GM23338 (cell line): ENCODE measurements at regions not wholly inside any gene's neighbourhood (a gene's known extent, or its start where the extent isn't known, plus 50 kb on each side); places are given as distances from the start of the nearest gene placed in this dataset.

ENCODE experiments used
- ATAC-seq: fragments of 200-7000 bp; cut with Tn5 transposase; 3 replicates; pipeline ENCODE4 v1.9.1; 2020
- DNase-seq: peaks from one replicate; pipeline ENCODE4 v3.0.0-alpha.2; 2015; ENCODE audit warnings: low spot score
- H2AFZ ChIP-seq: fragments of 200-600 bp; sonication (generic); 2 replicates; pipeline ENCODE4 v1.8.0; 2016; ENCODE audit warnings: antibody characterized with exemption, mild to moderate bottlenecking, moderate library complexity
- H3F3A ChIP-seq: fragments of 200-600 bp; sonication (generic); replicated peaks from 2 replicates; pipeline ENCODE4 v1.8.0; 2017; ENCODE audit warnings: antibody characterized with exemption, mixed run types, low read depth
- H3K27ac ChIP-seq: fragments of 200-600 bp; sonication (generic); 2 replicates; pipeline ENCODE4 v1.6.1; 2016; ENCODE audit warnings: low read depth
- H3K27me3 ChIP-seq: fragments of 200-600 bp; sonication (generic); 2 replicates; pipeline ENCODE4 v1.8.0; 2016; ENCODE audit warnings: mild to moderate bottlenecking, mixed run types, moderate library complexity; ENCODE audit not compliant: insufficient read depth
- H3K36me3 ChIP-seq: fragments of 200-600 bp; sonication (generic); 2 replicates; pipeline ENCODE4 v1.8.0; 2016; ENCODE audit warnings: mild to moderate bottlenecking; ENCODE audit not compliant: insufficient read depth
- H3K4me1 ChIP-seq: fragments of 200-600 bp; sonication (generic); 2 replicates; pipeline ENCODE4 v1.8.0; 2016; ENCODE audit warnings: mild to moderate bottlenecking, moderate library complexity; ENCODE audit not compliant: insufficient read depth
- H3K4me2 ChIP-seq: fragments of 200-600 bp; sonication (generic); 2 replicates; pipeline ENCODE4 v1.7.1; 2017; ENCODE audit warnings: mixed run types
- H3K4me3 ChIP-seq: fragments of 200-600 bp; sonication (generic); 2 replicates; pipeline ENCODE4 v1.6.1; 2016; ENCODE audit warnings: mixed run types
- H3K79me2 ChIP-seq: fragments of 200-600 bp; sonication (generic); replicated peaks from 2 replicates; pipeline ENCODE4 v1.8.0; 2017; ENCODE audit warnings: mild to moderate bottlenecking; ENCODE audit not compliant: insufficient read depth
- H3K9me2 ChIP-seq: fragments of 200-600 bp; sonication (generic); 2 replicates; pipeline ENCODE4 v1.8.0; 2017; ENCODE audit not compliant: insufficient read depth
- H4K20me1 ChIP-seq: fragments of 200-600 bp; sonication (generic); replicated peaks from 2 replicates; pipeline ENCODE4 v1.8.0; 2017; ENCODE audit warnings: mild to moderate bottlenecking; ENCODE audit not compliant: insufficient read depth
- H3K27ac Mint-ChIP-seq: 2 replicates; pipeline ENCODE4 v1.8.0; 2020; ENCODE audit warnings: inconsistent platforms, mild to moderate bottlenecking, moderate library complexity, mixed read lengths
- H3K27me3 Mint-ChIP-seq: 3 replicates; pipeline ENCODE4 v1.8.0; 2022; ENCODE audit warnings: low read depth, mild to moderate bottlenecking, moderate library complexity, mixed read lengths, inconsistent platforms; ENCODE audit not compliant: insufficient read depth, poor library complexity
- H3K36me3 Mint-ChIP-seq: 3 replicates; pipeline ENCODE4 v1.8.0; 2021; ENCODE audit warnings: low read depth, mild to moderate bottlenecking, inconsistent platforms, moderate library complexity, mixed read lengths
- H3K4me1 Mint-ChIP-seq: 3 replicates; pipeline ENCODE4 v1.8.0; 2020; ENCODE audit warnings: mild to moderate bottlenecking, inconsistent platforms, mixed read lengths
- H3K4me3 Mint-ChIP-seq: 3 replicates; pipeline ENCODE4 v1.8.0; 2021; ENCODE audit warnings: moderate library complexity, mild to moderate bottlenecking, inconsistent platforms, mixed read lengths
- H3K9me3 Mint-ChIP-seq: 3 replicates; pipeline ENCODE4 v1.8.0; 2020; ENCODE audit warnings: moderate library complexity, mild to moderate bottlenecking, inconsistent platforms, mixed read lengths
- CREB1 ChIP-seq: fragments of 250-450 bp; sonication (Bioruptor Pico); IDR thresholded peaks from 2 replicates; pipeline ENCODE4 v1.5.0; 2020; ENCODE audit warnings: low read depth, mild to moderate bottlenecking, moderate library complexity
- EZH2 ChIP-seq: fragments of 200-600 bp; sonication (generic); IDR thresholded peaks from one replicate; pipeline ENCODE4 v1.8.0; 2017; ENCODE audit warnings: antibody characterized with exemption, mild to moderate bottlenecking, low read depth; ENCODE audit not compliant: unreplicated experiment
- EZH2phosphoT487 ChIP-seq: fragments of 200-600 bp; sonication (generic); IDR thresholded peaks from one replicate; pipeline ENCODE4 v1.8.1; 2018; ENCODE audit warnings: antibody characterized with exemption; ENCODE audit not compliant: unreplicated experiment
- JUNB ChIP-seq: IDR thresholded peaks from one replicate; pipeline ENCODE4 v1.6.1; 2016; ENCODE audit warnings: antibody characterized with exemption; ENCODE audit not compliant: unreplicated experiment
- NANOG ChIP-seq: IDR thresholded peaks from 2 replicates; pipeline ENCODE4 v1.6.1; 2016; ENCODE audit warnings: antibody characterized with exemption, borderline replicate concordance
- POLR2AphosphoS5 ChIP-seq: IDR thresholded peaks from 2 replicates; pipeline ENCODE4 v1.6.1; 2016; ENCODE audit warnings: antibody characterized with exemption, low read depth
- STAT1 ChIP-seq: IDR thresholded peaks from one replicate; pipeline ENCODE4 v1.6.1; 2016; ENCODE audit warnings: antibody characterized with exemption; ENCODE audit not compliant: unreplicated experiment
- ZNF114 ChIP-seq: fragments of 250-450 bp; sonication (Bioruptor Pico); IDR thresholded peaks from 2 replicates; pipeline ENCODE4 v1.5.0; 2020; ENCODE audit warnings: mild to moderate bottlenecking, moderate library complexity
- ZNF331 ChIP-seq: fragments of 250-450 bp; sonication (Bioruptor Pico); IDR thresholded peaks from 2 replicates; pipeline ENCODE4 v1.5.0; 2020; ENCODE audit warnings: low read depth, mild to moderate bottlenecking, moderate library complexity
- TF ChIP-seq, protein P1 (sequence below): IDR thresholded peaks from one replicate; pipeline ENCODE4 v1.6.1; 2018; ENCODE audit warnings: antibody characterized with exemption; ENCODE audit not compliant: unreplicated experiment
- TF ChIP-seq, protein P2 (sequence below): fragments of 250-450 bp; sonication (Bioruptor Pico); IDR thresholded peaks from 2 replicates; pipeline ENCODE4 v1.5.0; 2020; ENCODE audit warnings: mild to moderate bottlenecking, moderate library complexity
- TF ChIP-seq, protein P3 (sequence below): IDR thresholded peaks from 2 replicates; pipeline ENCODE4 v1.6.1; 2016; ENCODE audit warnings: antibody characterized with exemption
- TF ChIP-seq, protein P4 (sequence below), 2 experiments: fragments of 200-600 bp in 1 of 2; sonication (generic) in 1 of 2; conservative IDR thresholded peaks; 2 replicates each; pipeline versions ENCODE4 v1.5.1 to v1.6.1; 2016 to 2017; ENCODE audit warnings: antibody characterized with exemption in 2 of 2, low read depth in 2 of 2, mild to moderate bottlenecking in 2 of 2, moderate library complexity in 1 of 2

DNA sequence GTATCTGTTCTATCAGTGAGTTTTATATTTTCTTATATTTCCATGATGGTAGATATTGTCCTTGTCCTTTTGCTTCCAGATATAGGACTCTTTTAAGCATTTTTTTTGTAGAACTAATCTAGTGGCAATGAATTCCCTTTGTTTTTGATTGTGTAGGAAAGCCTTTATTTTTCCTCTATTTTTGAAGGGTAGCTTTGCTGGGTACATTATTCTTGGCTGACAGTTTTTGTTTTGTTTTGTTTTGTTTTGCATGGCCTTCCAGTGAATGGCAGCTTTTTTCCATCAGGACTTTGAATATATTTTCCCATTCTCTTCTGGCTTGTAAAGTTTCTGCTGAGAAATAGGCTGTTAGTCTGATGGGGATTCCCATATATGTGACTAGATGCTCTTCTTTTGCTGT is 70.2 kb upstream of the MUCL1 start:
- no peak for TF ChIP-seq STAT1
- TF ChIP-seq, protein P1, sequence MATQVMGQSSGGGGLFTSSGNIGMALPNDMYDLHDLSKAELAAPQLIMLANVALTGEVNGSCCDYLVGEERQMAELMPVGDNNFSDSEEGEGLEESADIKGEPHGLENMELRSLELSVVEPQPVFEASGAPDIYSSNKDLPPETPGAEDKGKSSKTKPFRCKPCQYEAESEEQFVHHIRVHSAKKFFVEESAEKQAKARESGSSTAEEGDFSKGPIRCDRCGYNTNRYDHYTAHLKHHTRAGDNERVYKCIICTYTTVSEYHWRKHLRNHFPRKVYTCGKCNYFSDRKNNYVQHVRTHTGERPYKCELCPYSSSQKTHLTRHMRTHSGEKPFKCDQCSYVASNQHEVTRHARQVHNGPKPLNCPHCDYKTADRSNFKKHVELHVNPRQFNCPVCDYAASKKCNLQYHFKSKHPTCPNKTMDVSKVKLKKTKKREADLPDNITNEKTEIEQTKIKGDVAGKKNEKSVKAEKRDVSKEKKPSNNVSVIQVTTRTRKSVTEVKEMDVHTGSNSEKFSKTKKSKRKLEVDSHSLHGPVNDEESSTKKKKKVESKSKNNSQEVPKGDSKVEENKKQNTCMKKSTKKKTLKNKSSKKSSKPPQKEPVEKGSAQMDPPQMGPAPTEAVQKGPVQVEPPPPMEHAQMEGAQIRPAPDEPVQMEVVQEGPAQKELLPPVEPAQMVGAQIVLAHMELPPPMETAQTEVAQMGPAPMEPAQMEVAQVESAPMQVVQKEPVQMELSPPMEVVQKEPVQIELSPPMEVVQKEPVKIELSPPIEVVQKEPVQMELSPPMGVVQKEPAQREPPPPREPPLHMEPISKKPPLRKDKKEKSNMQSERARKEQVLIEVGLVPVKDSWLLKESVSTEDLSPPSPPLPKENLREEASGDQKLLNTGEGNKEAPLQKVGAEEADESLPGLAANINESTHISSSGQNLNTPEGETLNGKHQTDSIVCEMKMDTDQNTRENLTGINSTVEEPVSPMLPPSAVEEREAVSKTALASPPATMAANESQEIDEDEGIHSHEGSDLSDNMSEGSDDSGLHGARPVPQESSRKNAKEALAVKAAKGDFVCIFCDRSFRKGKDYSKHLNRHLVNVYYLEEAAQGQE: no peak
- TF ChIP-seq NANOG: no peak
- no peak for TF ChIP-seq CREB1 (CRISPR knock-in tag)
- TF ChIP-seq, protein P2, sequence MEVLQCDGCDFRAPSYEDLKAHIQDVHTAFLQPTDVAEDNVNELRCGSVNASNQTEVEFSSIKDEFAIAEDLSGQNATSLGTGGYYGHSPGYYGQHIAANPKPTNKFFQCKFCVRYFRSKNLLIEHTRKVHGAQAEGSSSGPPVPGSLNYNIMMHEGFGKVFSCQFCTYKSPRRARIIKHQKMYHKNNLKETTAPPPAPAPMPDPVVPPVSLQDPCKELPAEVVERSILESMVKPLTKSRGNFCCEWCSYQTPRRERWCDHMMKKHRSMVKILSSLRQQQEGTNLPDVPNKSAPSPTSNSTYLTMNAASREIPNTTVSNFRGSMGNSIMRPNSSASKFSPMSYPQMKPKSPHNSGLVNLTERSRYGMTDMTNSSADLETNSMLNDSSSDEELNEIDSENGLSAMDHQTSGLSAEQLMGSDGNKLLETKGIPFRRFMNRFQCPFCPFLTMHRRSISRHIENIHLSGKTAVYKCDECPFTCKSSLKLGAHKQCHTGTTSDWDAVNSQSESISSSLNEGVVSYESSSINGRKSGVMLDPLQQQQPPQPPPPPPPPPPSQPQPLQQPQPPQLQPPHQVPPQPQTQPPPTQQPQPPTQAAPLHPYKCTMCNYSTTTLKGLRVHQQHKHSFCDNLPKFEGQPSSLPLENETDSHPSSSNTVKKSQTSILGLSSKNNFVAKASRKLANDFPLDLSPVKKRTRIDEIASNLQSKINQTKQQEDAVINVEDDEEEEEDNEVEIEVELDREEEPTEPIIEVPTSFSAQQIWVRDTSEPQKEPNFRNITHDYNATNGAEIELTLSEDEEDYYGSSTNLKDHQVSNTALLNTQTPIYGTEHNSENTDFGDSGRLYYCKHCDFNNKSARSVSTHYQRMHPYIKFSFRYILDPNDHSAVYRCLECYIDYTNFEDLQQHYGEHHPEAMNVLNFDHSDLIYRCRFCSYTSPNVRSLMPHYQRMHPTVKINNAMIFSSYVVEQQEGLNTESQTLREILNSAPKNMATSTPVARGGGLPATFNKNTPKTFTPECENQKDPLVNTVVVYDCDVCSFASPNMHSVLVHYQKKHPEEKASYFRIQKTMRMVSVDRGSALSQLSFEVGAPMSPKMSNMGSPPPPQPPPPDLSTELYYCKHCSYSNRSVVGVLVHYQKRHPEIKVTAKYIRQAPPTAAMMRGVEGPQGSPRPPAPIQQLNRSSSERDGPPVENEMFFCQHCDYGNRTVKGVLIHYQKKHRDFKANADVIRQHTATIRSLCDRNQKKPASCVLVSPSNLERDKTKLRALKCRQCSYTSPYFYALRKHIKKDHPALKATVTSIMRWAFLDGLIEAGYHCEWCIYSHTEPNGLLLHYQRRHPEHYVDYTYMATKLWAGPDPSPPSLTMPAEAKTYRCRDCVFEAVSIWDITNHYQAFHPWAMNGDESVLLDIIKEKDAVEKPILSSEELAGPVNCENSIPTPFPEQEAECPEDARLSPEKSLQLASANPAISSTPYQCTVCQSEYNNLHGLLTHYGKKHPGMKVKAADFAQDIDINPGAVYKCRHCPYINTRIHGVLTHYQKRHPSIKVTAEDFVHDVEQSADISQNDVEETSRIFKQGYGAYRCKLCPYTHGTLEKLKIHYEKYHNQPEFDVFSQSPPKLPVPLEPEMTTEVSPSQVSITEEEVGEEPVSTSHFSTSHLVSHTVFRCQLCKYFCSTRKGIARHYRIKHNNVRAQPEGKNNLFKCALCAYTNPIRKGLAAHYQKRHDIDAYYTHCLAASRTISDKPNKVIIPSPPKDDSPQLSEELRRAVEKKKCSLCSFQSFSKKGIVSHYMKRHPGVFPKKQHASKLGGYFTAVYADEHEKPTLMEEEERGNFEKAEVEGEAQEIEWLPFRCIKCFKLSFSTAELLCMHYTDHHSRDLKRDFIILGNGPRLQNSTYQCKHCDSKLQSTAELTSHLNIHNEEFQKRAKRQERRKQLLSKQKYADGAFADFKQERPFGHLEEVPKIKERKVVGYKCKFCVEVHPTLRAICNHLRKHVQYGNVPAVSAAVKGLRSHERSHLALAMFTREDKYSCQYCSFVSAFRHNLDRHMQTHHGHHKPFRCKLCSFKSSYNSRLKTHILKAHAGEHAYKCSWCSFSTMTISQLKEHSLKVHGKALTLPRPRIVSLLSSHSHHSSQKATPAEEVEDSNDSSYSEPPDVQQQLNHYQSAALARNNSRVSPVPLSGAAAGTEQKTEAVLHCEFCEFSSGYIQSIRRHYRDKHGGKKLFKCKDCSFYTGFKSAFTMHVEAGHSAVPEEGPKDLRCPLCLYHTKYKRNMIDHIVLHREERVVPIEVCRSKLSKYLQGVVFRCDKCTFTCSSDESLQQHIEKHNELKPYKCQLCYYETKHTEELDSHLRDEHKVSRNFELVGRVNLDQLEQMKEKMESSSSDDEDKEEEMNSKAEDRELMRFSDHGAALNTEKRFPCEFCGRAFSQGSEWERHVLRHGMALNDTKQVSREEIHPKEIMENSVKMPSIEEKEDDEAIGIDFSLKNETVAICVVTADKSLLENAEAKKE (CRISPR knock-in tag): no peak
- TF ChIP-seq ZNF114 (CRISPR knock-in tag): no peak
- no peak for TF ChIP-seq JUNB
- TF ChIP-seq, protein P3, sequence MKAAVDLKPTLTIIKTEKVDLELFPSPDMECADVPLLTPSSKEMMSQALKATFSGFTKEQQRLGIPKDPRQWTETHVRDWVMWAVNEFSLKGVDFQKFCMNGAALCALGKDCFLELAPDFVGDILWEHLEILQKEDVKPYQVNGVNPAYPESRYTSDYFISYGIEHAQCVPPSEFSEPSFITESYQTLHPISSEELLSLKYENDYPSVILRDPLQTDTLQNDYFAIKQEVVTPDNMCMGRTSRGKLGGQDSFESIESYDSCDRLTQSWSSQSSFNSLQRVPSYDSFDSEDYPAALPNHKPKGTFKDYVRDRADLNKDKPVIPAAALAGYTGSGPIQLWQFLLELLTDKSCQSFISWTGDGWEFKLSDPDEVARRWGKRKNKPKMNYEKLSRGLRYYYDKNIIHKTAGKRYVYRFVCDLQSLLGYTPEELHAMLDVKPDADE: no peak
- TF ChIP-seq POLR2AphosphoS5: no peak
- no peak for TF ChIP-seq EZH2phosphoT487
- TF ChIP-seq, protein P4, sequence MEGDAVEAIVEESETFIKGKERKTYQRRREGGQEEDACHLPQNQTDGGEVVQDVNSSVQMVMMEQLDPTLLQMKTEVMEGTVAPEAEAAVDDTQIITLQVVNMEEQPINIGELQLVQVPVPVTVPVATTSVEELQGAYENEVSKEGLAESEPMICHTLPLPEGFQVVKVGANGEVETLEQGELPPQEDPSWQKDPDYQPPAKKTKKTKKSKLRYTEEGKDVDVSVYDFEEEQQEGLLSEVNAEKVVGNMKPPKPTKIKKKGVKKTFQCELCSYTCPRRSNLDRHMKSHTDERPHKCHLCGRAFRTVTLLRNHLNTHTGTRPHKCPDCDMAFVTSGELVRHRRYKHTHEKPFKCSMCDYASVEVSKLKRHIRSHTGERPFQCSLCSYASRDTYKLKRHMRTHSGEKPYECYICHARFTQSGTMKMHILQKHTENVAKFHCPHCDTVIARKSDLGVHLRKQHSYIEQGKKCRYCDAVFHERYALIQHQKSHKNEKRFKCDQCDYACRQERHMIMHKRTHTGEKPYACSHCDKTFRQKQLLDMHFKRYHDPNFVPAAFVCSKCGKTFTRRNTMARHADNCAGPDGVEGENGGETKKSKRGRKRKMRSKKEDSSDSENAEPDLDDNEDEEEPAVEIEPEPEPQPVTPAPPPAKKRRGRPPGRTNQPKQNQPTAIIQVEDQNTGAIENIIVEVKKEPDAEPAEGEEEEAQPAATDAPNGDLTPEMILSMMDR (conservative IDR thresholded peaks at IDR 0.05; ENCODE audit: low read depth in 2 of 2): no peak
- TF ChIP-seq EZH2: no peak
- TF ChIP-seq ZNF331 (CRISPR knock-in tag): no peak
- Histone ChIP-seq H2AFZ (no peak overlapping the region), H3K36me3 (no peaks in the 10 kb centered on the region; the same call in 1 of the 2 replicates), H3K27ac (no peak overlapping the region), H3K4me2 (no peak overlapping the region), H3K9me2 (peaks cover 12% of the 10 kb centered on the region; the same call in 1 of the 2 replicates), H3K4me1 (no peaks in the 10 kb centered on the region), H3K4me3 (no peak overlapping the region), H4K20me1 (no peaks in the 10 kb centered on the region), H3K79me2 (no peaks in the 10 kb centered on the region), H3K27me3 (no peaks in the 10 kb centered on the region), H3F3A (no peaks in the 10 kb centered on the region)
- H3K36me3 Mint-ChIP-seq: peaks cover 12% of the 10 kb centered on the region; the same call in 1 of the 3 replicates
- no peak overlapping the region for H3K4me3 Mint-ChIP-seq
- peaks cover 4% of the 10 kb centered on the region; the same call in 2 of the 3 replicates for H3K4me1 Mint-ChIP-seq
- ATAC-seq (no peak), DNase-seq (no peak)
- H3K27me3 Mint-ChIP-seq: no peaks in the 10 kb centered on the region
- peaks cover 42% of the 10 kb centered on the region for H3K9me3 Mint-ChIP-seq
- no peak overlapping the region for H3K27ac Mint-ChIP-seq
